HG03066 (cell line): ENCODE measurements at regions not wholly inside any gene's neighbourhood (a gene's known extent, or its start where the extent isn't known, plus 50 kb on each side); places are given as distances from the start of the nearest gene placed in this dataset.

Source experiments
- ATAC-seq: cut with Tn5 transposase; IDR thresholded peaks from one replicate; pipeline ENCODE4 v1.9.1; 2021; ENCODE audit warnings: low read depth; ENCODE audit not compliant: unreplicated experiment

- ATAC-seq, result no peak
These were observed 176.7 kb downstream of the SOX9 start for GRCh38 chr17:72297326-72298115.

GRCh38 chr17:72299100-72299499, 178.3 kb downstream of the SOX9 start:
- ATAC-seq, result no peak

GRCh38 chr17:72299592-72299991, 178.8 kb downstream of the SOX9 start:
- no peak for ATAC-seq

GRCh38 chr17:72301887-72302286, 181.1 kb downstream of the SOX9 start:
- no peak for ATAC-seq

GRCh38 chr17:72302735-72303134, 181.9 kb downstream of the SOX9 start:
- ATAC-seq, result no peak

- ATAC-seq, result no peak
These were observed 183.2 kb downstream of the SOX9 start for GRCh38 chr17:72303787-72304733.

- ATAC-seq, result no peak
These were observed 184.0 kb downstream of the SOX9 start for GRCh38 chr17:72304859-72305258.

GRCh38 chr17:72305472-72305871, 184.7 kb downstream of the SOX9 start:
- no peak for ATAC-seq

GRCh38 chr17:72306037-72306436, 185.2 kb downstream of the SOX9 start:
- ATAC-seq, result no peak

- no peak for ATAC-seq
These were observed 187.0 kb downstream of the SOX9 start for GRCh38 chr17:72307836-72308235.

- no peak for ATAC-seq
These were observed 188.0 kb downstream of the SOX9 start for GRCh38 chr17:72308744-72309385.

GRCh38 chr17:72311004-72311403, 190.2 kb downstream of the SOX9 start:
- ATAC-seq, result no peak

GRCh38 chr17:72315122-72315913, 194.5 kb downstream of the SOX9 start:
- no peak for ATAC-seq

GRCh38 chr17:72318131-72318530, 197.3 kb downstream of the SOX9 start:
- ATAC-seq, result no peak

- no peak for ATAC-seq
These were observed 201.1 kb downstream of the SOX9 start for GRCh38 chr17:72321896-72322295.

- ATAC-seq, result peak; percentile 77
These were observed 211.5 kb downstream of the SOX9 start for GRCh38 chr17:72332367-72332766.

- no peak for ATAC-seq
These were observed 212.8 kb downstream of the SOX9 start for GRCh38 chr17:72333570-72333969.

GRCh38 chr17:72334205-72334604, 213.4 kb downstream of the SOX9 start:
- ATAC-seq, result no peak

GRCh38 chr17:72336026-72336803, 215.4 kb downstream of the SOX9 start:
- ATAC-seq, result no peak

GRCh38 chr17:72336804-72337070, 215.9 kb downstream of the SOX9 start:
- ATAC-seq, result no peak
